AML-193 (cell line): ENCODE measurements at regions not wholly inside any gene's neighbourhood (a gene's known extent, or its start where the extent isn't known, plus 50 kb on each side); places are given as distances from the start of the nearest gene placed in this dataset.
"Not testable (repeated sequence)": the region's sequence is repeated elsewhere in the genome, so short reads cannot be mapped to it uniquely, and the experiment has no call there.

Experiments used
- DNase-seq, 2 experiments: peaks; one replicate each; lab custom pipeline; 2025; lab: John Stamatoyannopoulos, UW

- DNase-seq = no peak
Observed at GRCh38 chr6:121548131-121548530, 112.7 kb downstream of the GJA1 start.

- DNase-seq = no peak
Observed at GRCh38 chr6:121549736-121550135, 114.3 kb downstream of the GJA1 start.

- no peak for DNase-seq
Observed at GRCh38 chr6:121550491-121551010, 115.1 kb downstream of the GJA1 start.

GRCh38 chr6:121555201-121555600, 119.8 kb downstream of the GJA1 start:
- no peak for DNase-seq

GRCh38 chr6:121556149-121556548, 120.7 kb downstream of the GJA1 start:
- DNase-seq = not testable (repeated sequence)

- no peak for DNase-seq
Observed at GRCh38 chr6:121557146-121557940, 121.9 kb downstream of the GJA1 start.

- no peak for DNase-seq
Observed at GRCh38 chr6:121559611-121560269, 124.3 kb downstream of the GJA1 start.

GRCh38 chr6:121560476-121560875, 125.0 kb downstream of the GJA1 start:
- DNase-seq = no peak

GRCh38 chr6:121563286-121563685, 127.8 kb downstream of the GJA1 start:
- DNase-seq = no peak

GRCh38 chr6:121564529-121564928, 129.1 kb downstream of the GJA1 start:
- DNase-seq = not testable (repeated sequence)

GRCh38 chr6:121571455-121571854, 136.0 kb downstream of the GJA1 start:
- DNase-seq = no peak

- DNase-seq = no peak
Observed at GRCh38 chr6:121573481-121573880, 138.0 kb downstream of the GJA1 start.

GRCh38 chr6:121578216-121578615, 142.8 kb downstream of the GJA1 start:
- DNase-seq = no peak

GRCh38 chr6:121579478-121579877, 144.0 kb downstream of the GJA1 start:
- DNase-seq = no peak

GRCh38 chr6:121581327-121581726, 145.9 kb downstream of the GJA1 start:
- DNase-seq = no peak

- DNase-seq = no peak
Observed at GRCh38 chr6:121582262-121582661, 146.8 kb downstream of the GJA1 start.

- no peak for DNase-seq
Observed at GRCh38 chr6:121584586-121585369, 149.3 kb downstream of the GJA1 start.

GRCh38 chr6:121590438-121590837, 155.0 kb downstream of the GJA1 start:
- DNase-seq = no peak

GRCh38 chr6:121590916-121591315, 155.5 kb downstream of the GJA1 start:
- DNase-seq = no peak

- DNase-seq = no peak
Observed at GRCh38 chr6:121592261-121592935, 157.0 kb downstream of the GJA1 start.

GRCh38 chr6:121593011-121593641, 157.7 kb downstream of the GJA1 start:
- DNase-seq = no peak
